ENCODE measurements at regions not wholly inside any gene's neighbourhood (a gene's known extent, or its start where the extent isn't known, plus 50 kb on each side); places are given as distances from the start of the nearest gene placed in this dataset.

GRCh38 chr1:104746994-104747393 lies 997.3 kb downstream of the AMY1C start:
- POLR2A ChIA-PET = no interaction called here
- Histone ChIP-seq H3K4me1 (ENCODE audit: insufficient read depth, low read length) (no peaks in the 10 kb centered on the region), H3K79me2 (ENCODE audit: insufficient read depth, low read length) (no peaks in the 10 kb centered on the region), H3K27me3 (ENCODE audit: control insufficient read depth in 1 of 2, insufficient read depth in 2 of 2, low read length in 2 of 2) (no peaks in the 10 kb centered on the region), H2AFZ (ENCODE audit: low read length) (no peak overlapping the region), H4K20me1 (ENCODE audit: insufficient read depth, low read length) (no peaks in the 10 kb centered on the region), H3K36me3 (replicated peaks in 1 of 2; ENCODE audit: control insufficient read depth in 1 of 2, insufficient read depth in 2 of 2, low read length in 2 of 2) (no peaks in the 10 kb centered on the region), H3K27ac (ENCODE audit: extremely low read length, insufficient read depth, low read length) (no peak overlapping the region), H3K9ac (ENCODE audit: insufficient read depth, low read depth, low read length) (no peak overlapping the region), H3K9me3 (ENCODE audit: low read length) (no peaks in the 10 kb centered on the region), H3K4me3 (replicated peaks in 1 of 3; ENCODE audit: insufficient read depth in 1 of 3, low read depth in 2 of 3, low read length in 3 of 3) (no peak overlapping the region), H3K4me2 (ENCODE audit: low read depth, low read length) (no peak overlapping the region)
- ATAC-seq (no peak), DNase-seq (ENCODE audit: low spot score) (no peak), FAIRE-seq (no peak)
- CTCF ChIA-PET (ENCODE audit: low intra/inter-chr PET ratio, low total read pairs) = no interaction called here
- in situ Hi-C loops (cut with HindIII; ENCODE audit: extremely low pct_ligation_motif_present, low pct_unique_long_range_greater_than_20kb) = no loop called here
- 3% methylated on average over 2 of the region's 2 CpGs for WGBS (ENCODE audit: low lambda C conversion rate)
- TF ChIP-seq ZSCAN12 (CRISPR knock-in tag; IDR thresholded peaks at IDR 0.05) (no peak), KLF13 (CRISPR knock-in tag; IDR thresholded peaks at IDR 0.05) (no peak), MZF1 (CRISPR knock-in tag; IDR thresholded peaks at IDR 0.05; ENCODE audit: borderline replicate concordance) (no peak), ZNF253 (CRISPR knock-in tag; IDR thresholded peaks at IDR 0.05; ENCODE audit: borderline replicate concordance) (no peak), ZZZ3 (CRISPR knock-in tag; IDR thresholded peaks at IDR 0.05; ENCODE audit: borderline replicate concordance) (no peak), FOXO1 (CRISPR knock-in tag; IDR thresholded peaks at IDR 0.05) (no peak), CC2D1A (CRISPR knock-in tag; IDR thresholded peaks at IDR 0.05) (no peak), ZNF598 (CRISPR knock-in tag; IDR thresholded peaks at IDR 0.05; ENCODE audit: borderline replicate concordance) (no peak), CENPX (CRISPR knock-in tag; IDR thresholded peaks at IDR 0.05) (no peak), EED (CRISPR knock-in tag; IDR thresholded peaks at IDR 0.05) (no peak), SP4 (CRISPR knock-in tag; IDR thresholded peaks at IDR 0.05) (no peak)
- BruUV-seq (replicated peaks) = no TSS peak
- intact Hi-C loops (cut with micrococcal nuclease; ENCODE audit: unreplicated experiment) = no loop called here

GRCh38 chr1:104760017-104760416 lies 1010.3 kb downstream of the AMY1C start:
- Histone ChIP-seq H3K79me2 (ENCODE audit: insufficient read depth, low read length) (no peaks in the 10 kb centered on the region), H3K4me2 (ENCODE audit: low read depth, low read length) (no peak overlapping the region), H3K9ac (ENCODE audit: insufficient read depth, low read depth, low read length) (no peak overlapping the region), H3K4me3 (replicated peaks in 1 of 3; ENCODE audit: insufficient read depth in 1 of 3, low read depth in 2 of 3, low read length in 3 of 3) (no peak overlapping the region), H3K9me3 (ENCODE audit: low read length) (no peaks in the 10 kb centered on the region), H3K36me3 (replicated peaks in 1 of 2; ENCODE audit: control insufficient read depth in 1 of 2, insufficient read depth in 2 of 2, low read length in 2 of 2) (no peaks in the 10 kb centered on the region), H3K27me3 (ENCODE audit: control insufficient read depth in 1 of 2, insufficient read depth in 2 of 2, low read length in 2 of 2) (no peaks in the 10 kb centered on the region), H3K27ac (ENCODE audit: extremely low read length, insufficient read depth, low read length) (no peak overlapping the region), H3K4me1 (ENCODE audit: insufficient read depth, low read length) (no peaks in the 10 kb centered on the region), H4K20me1 (ENCODE audit: insufficient read depth, low read length) (no peaks in the 10 kb centered on the region), H2AFZ (ENCODE audit: low read length) (no peak overlapping the region)
- FAIRE-seq (no peak), ATAC-seq (no peak), DNase-seq (ENCODE audit: low spot score) (no peak)
- POLR2A ChIA-PET = no interaction called here
- no TSS peak for BruUV-seq (replicated peaks)
- in situ Hi-C loops (cut with HindIII; ENCODE audit: extremely low pct_ligation_motif_present, low pct_unique_long_range_greater_than_20kb) (no loop called here), intact Hi-C loops (cut with micrococcal nuclease; ENCODE audit: unreplicated experiment) (no loop called here)
- CTCF ChIA-PET (ENCODE audit: low intra/inter-chr PET ratio, low total read pairs) = no interaction called here
- TF ChIP-seq ARID2 (CRISPR knock-in tag; IDR thresholded peaks at IDR 0.05; ENCODE audit: borderline replicate concordance) (no peak), MTF2 (CRISPR knock-in tag; IDR thresholded peaks at IDR 0.05; ENCODE audit: borderline replicate concordance) (no peak), ZFP90 (CRISPR knock-in tag; IDR thresholded peaks at IDR 0.05; ENCODE audit: borderline replicate concordance) (no peak), ZNF468 (CRISPR knock-in tag; IDR thresholded peaks at IDR 0.05) (no peak), ZNF646 (CRISPR knock-in tag; IDR thresholded peaks at IDR 0.05) (no peak)
